H9 (cell line): ENCODE measurements at regions not wholly inside any gene's neighbourhood (a gene's known extent, or its start where the extent isn't known, plus 50 kb on each side); places are given as distances from the start of the nearest gene placed in this dataset.

Source experiments
- DNase-seq: peaks from one replicate; pipeline ENCODE4 v3.0.0-alpha.2; 2017
- H2AFZ ChIP-seq: one replicate; pipeline ENCODE4 v1.6.1; 2013; ENCODE audit warnings: mild to moderate bottlenecking, low read length, control low read depth, moderate library complexity
- H2AK5ac ChIP-seq: 2 replicates; pipeline ENCODE4 v1.6.1; 2013; ENCODE audit warnings: low read length, control low read depth, mixed read lengths; ENCODE audit not compliant: insufficient read length
- H2BK120ac ChIP-seq: one replicate; pipeline ENCODE4 v1.6.1; 2013; ENCODE audit warnings: low read depth, mild to moderate bottlenecking, low read length, control low read depth, inconsistent platforms; ENCODE audit not compliant: poor library complexity, severe bottlenecking
- H2BK12ac ChIP-seq: 2 replicates; pipeline ENCODE4 v1.6.1; 2013; ENCODE audit warnings: low read length, control low read depth, mixed read lengths, low read depth; ENCODE audit not compliant: insufficient read length
- H2BK15ac ChIP-seq: 2 replicates; pipeline ENCODE4 v1.6.1; 2013; ENCODE audit warnings: low read depth, low read length, control low read depth
- H2BK20ac ChIP-seq: one replicate; pipeline ENCODE4 v1.6.1; 2013; ENCODE audit warnings: low read depth, mild to moderate bottlenecking, low read length, control low read depth, inconsistent platforms; ENCODE audit not compliant: poor library complexity, severe bottlenecking
- H2BK5ac ChIP-seq: 2 replicates; pipeline ENCODE4 v1.6.1; 2013; ENCODE audit warnings: low read length, control low read depth, mixed read lengths; ENCODE audit not compliant: insufficient read length
- H3K14ac ChIP-seq: 2 replicates; pipeline ENCODE4 v1.6.1; 2013; ENCODE audit warnings: low read length, control low read depth; ENCODE audit not compliant: insufficient read depth
- H3K18ac ChIP-seq: 2 replicates; pipeline ENCODE4 v1.6.1; 2013; ENCODE audit warnings: low read depth, mild to moderate bottlenecking, mixed read lengths, low read length, control low read depth; ENCODE audit not compliant: insufficient read length
- H3K23ac ChIP-seq: 2 replicates; pipeline ENCODE4 v1.6.1; 2013; ENCODE audit warnings: low read length, control low read depth, mixed read lengths, low read depth; ENCODE audit not compliant: insufficient read length
- H3K23me2 ChIP-seq: 2 replicates; pipeline ENCODE4 v1.6.1; 2013; ENCODE audit warnings: low read depth, mild to moderate bottlenecking, mixed read lengths, low read length, control low read depth; ENCODE audit not compliant: insufficient read length, poor library complexity, severe bottlenecking
- H3K27ac ChIP-seq: 2 replicates; pipeline ENCODE4 v1.5.1; 2013; ENCODE audit warnings: low read length, control low read depth, mixed read lengths, low read depth; ENCODE audit not compliant: insufficient read length
- H3K27me3 ChIP-seq: 2 replicates; pipeline ENCODE4 v1.6.1; 2013; ENCODE audit warnings: low read length, control low read depth, inconsistent platforms; ENCODE audit not compliant: insufficient read depth
- H3K4ac ChIP-seq: 2 replicates; pipeline ENCODE4 v1.6.1; 2013; ENCODE audit warnings: low read depth, mild to moderate bottlenecking, control low read depth, inconsistent platforms, low read length, moderate library complexity
- H3K4me1 ChIP-seq: 2 replicates; pipeline ENCODE4 v1.6.1; 2013; ENCODE audit warnings: low read length, control low read depth, inconsistent platforms; ENCODE audit not compliant: insufficient read depth
- H3K4me2 ChIP-seq: 2 replicates; pipeline ENCODE4 v1.6.1; 2013; ENCODE audit warnings: low read length, control low read depth, mixed read lengths; ENCODE audit not compliant: insufficient read length, insufficient read depth
- H3K56ac ChIP-seq: 2 replicates; pipeline ENCODE4 v1.6.1; 2013; ENCODE audit warnings: low read depth, mild to moderate bottlenecking, mixed read lengths, low read length, control low read depth; ENCODE audit not compliant: insufficient read length
- H3K79me1 ChIP-seq: 2 replicates; pipeline ENCODE4 v1.6.1; 2013; ENCODE audit warnings: low read depth, mild to moderate bottlenecking, moderate library complexity, low read length, control low read depth, inconsistent platforms; ENCODE audit not compliant: insufficient read depth, poor library complexity, severe bottlenecking
- H3K79me2 ChIP-seq: 2 replicates; pipeline ENCODE4 v1.6.1; 2013; ENCODE audit warnings: low read length, control low read depth, inconsistent platforms; ENCODE audit not compliant: insufficient read depth
- H3K9ac ChIP-seq: 2 replicates; pipeline ENCODE4 v1.6.1; 2013; ENCODE audit warnings: low read length, control low read depth, mixed read lengths; ENCODE audit not compliant: insufficient read length; ENCODE audit errors: extremely low read depth
- H3K9me3 ChIP-seq: one replicate; pipeline ENCODE4 v1.6.1; 2013; ENCODE audit warnings: low read depth, low read length, inconsistent platforms; ENCODE audit not compliant: control insufficient read depth
- H3T11ph ChIP-seq: one replicate; pipeline ENCODE4 v1.6.1; 2013; ENCODE audit warnings: mild to moderate bottlenecking, low read length, control low read depth, inconsistent platforms
- H4K20me1 ChIP-seq: one replicate; pipeline ENCODE4 v1.6.1; 2013; ENCODE audit not compliant: control insufficient read depth, insufficient read length, insufficient read depth
- H4K5ac ChIP-seq: 2 replicates; pipeline ENCODE4 v1.6.1; 2013; ENCODE audit warnings: low read depth, mild to moderate bottlenecking, mixed read lengths, low read length, control low read depth; ENCODE audit not compliant: insufficient read length
- H4K8ac ChIP-seq: replicated peaks from 2 replicates; pipeline ENCODE4 v1.6.1; 2013; ENCODE audit warnings: low read length, control low read depth, mixed read lengths, low read depth; ENCODE audit not compliant: insufficient read length
- H4K91ac ChIP-seq: 2 replicates; pipeline ENCODE4 v1.6.1; 2013; ENCODE audit warnings: low read depth, mild to moderate bottlenecking, moderate library complexity, mixed read lengths, low read length, control low read depth; ENCODE audit not compliant: insufficient read length
- H3K27ac Mint-ChIP-seq, 3 experiments: 2 replicates in 2 of 3; 3 replicates in 1 of 3; pipeline ENCODE4 v1.8.0; 2020 to 2021; ENCODE audit warnings: mixed read lengths in 3 of 3, mild to moderate bottlenecking in 1 of 3, moderate library complexity in 1 of 3
- H3K27me3 Mint-ChIP-seq: 2 replicates; pipeline ENCODE4 v1.8.0; 2021; ENCODE audit warnings: low read depth, mild to moderate bottlenecking, moderate library complexity, mixed read lengths
- H3K36me3 Mint-ChIP-seq, 3 experiments: 2 replicates in 2 of 3; 3 replicates in 1 of 3; pipeline ENCODE4 v1.8.0; 2020 to 2021; ENCODE audit warnings: low read depth in 3 of 3, mixed read lengths in 3 of 3; ENCODE audit not compliant: insufficient read depth in 1 of 3
- H3K4me1 Mint-ChIP-seq, 2 experiments: 2 replicates each; pipeline ENCODE4 v1.8.0; 2020; ENCODE audit warnings: mixed read lengths in 2 of 2
- H3K4me3 Mint-ChIP-seq, 2 experiments: 2 replicates in 1 of 2; 3 replicates in 1 of 2; pipeline ENCODE4 v1.8.0; 2020 to 2021; ENCODE audit warnings: mild to moderate bottlenecking in 2 of 2, mixed read lengths in 2 of 2, moderate library complexity in 1 of 2
- H3K9me3 Mint-ChIP-seq, 2 experiments: 2 replicates in 1 of 2; 3 replicates in 1 of 2; pipeline ENCODE4 v1.8.0; 2020; ENCODE audit warnings: mild to moderate bottlenecking in 2 of 2, mixed read lengths in 2 of 2, moderate library complexity in 1 of 2
- CTCF ChIP-seq: fragments of 200-600 bp; sonication (generic); conservative IDR thresholded peaks from 3 replicates; pipeline ENCODE4 v1.8.0; 2021; ENCODE audit warnings: antibody characterized with exemption, mild to moderate bottlenecking
- WGBS: extraction: QIAGEN DNeasy Blood & Tissue Kit; methylation state at CpG from one replicate; pipeline ENCODE4 v1.1.7; 2013; ENCODE audit warnings: missing lambda C conversion rate, low lambda C conversion rate, mixed read lengths; ENCODE audit not compliant: insufficient read length; ENCODE audit errors: extremely low coverage; 5-methylcytosine and 5-hydroxymethylcytosine counted together

GRCh38 chr2:15693926-15694588, 102.4 kb downstream of the DDX1 start:
- no peak overlapping the region for H3K14ac ChIP-seq
- H2BK5ac ChIP-seq: no peak overlapping the region
- H3K4me1 ChIP-seq: no peaks in the 10 kb centered on the region
- no peak overlapping the region for H3K9ac ChIP-seq
- H3T11ph ChIP-seq: no peak overlapping the region
- Mint-ChIP-seq H3K27me3 (no peaks in the 10 kb centered on the region; the same call in 1 of the 2 replicates), H3K27ac (no peak overlapping the region), H3K4me1 (peaks cover 0 to 10% of the 10 kb centered on the region in 2 experiments; a peak in 2 of 4 replicates), H3K4me3 (no peak overlapping the region), H3K36me3 (no peaks in the 10 kb centered on the region), H3K9me3 (peaks cover 0 to 2% of the 10 kb centered on the region in 2 experiments; a peak in 2 of 5 replicates)
- H3K9me3 ChIP-seq: no peaks in the 10 kb centered on the region
- WGBS: no CpG with 5 or more reads among the region's 16 CpGs
- H2AK5ac ChIP-seq: no peak overlapping the region
- no peaks in the 10 kb centered on the region for H3K27me3 ChIP-seq
- H3K79me2 ChIP-seq: no peaks in the 10 kb centered on the region
- H3K23me2 ChIP-seq: no peaks in the 10 kb centered on the region
- H3K4ac ChIP-seq: no peak overlapping the region
- no peak overlapping the region for H3K4me2 ChIP-seq
- no peaks in the 10 kb centered on the region for H3K79me1 ChIP-seq
- no peak overlapping the region for H2BK120ac ChIP-seq
- no peak overlapping the region for H2BK12ac ChIP-seq
- no peak overlapping the region for H3K56ac ChIP-seq
- H3K27ac ChIP-seq: no peak overlapping the region
- TF ChIP-seq CTCF: no peak
- no peak overlapping the region for H2BK20ac ChIP-seq
- no peak for DNase-seq
- H3K18ac ChIP-seq: no peak overlapping the region
- no peak overlapping the region for H2AFZ ChIP-seq
- H4K20me1 ChIP-seq: no peaks in the 10 kb centered on the region
- H3K23ac ChIP-seq: no peak overlapping the region
- no peak overlapping the region for H4K8ac ChIP-seq
- H2BK15ac ChIP-seq: no peak overlapping the region
- no peak overlapping the region for H4K91ac ChIP-seq
- H4K5ac ChIP-seq: no peak overlapping the region
